IMR-90 (cell line): ENCODE measurements at regions not wholly inside any gene's neighbourhood (a gene's known extent, or its start where the extent isn't known, plus 50 kb on each side); places are given as distances from the start of the nearest gene placed in this dataset.

Source experiments
- ATAC-seq: fragments of 200-7000 bp; cut with Tn5 transposase; 2 replicates; pipeline ENCODE4 v1.9.1; 2020; ENCODE audit warnings: low read depth, mild to moderate bottlenecking, moderate library complexity
- BruUV-seq: library from RNA; stranded (reverse); fragments of 400-500 nt; replicated peaks from 2 replicates; lab custom pipeline; 2021; lab: Mats Ljungman, UMichigan
- CTCF ChIA-PET: fragments of 300-600 bp; formaldehyde crosslinking; extraction: SDS; loops from one replicate; lab custom pipeline; 2021; ENCODE audit warnings: antibody characterized with exemption; lab: Yijun Ruan, JAX
- POLR2A ChIA-PET: fragments of 300-600 bp; sonication (Branson Sonifier 250); formaldehyde crosslinking; loops from one replicate; lab custom pipeline; 2022; ENCODE audit warnings: antibody characterized with exemption; ENCODE audit not compliant: unreplicated experiment; lab: Charles Lee
- DNase-seq: peaks from one replicate; pipeline ENCODE4 v3.0.0; 2013
- H2AFZ ChIP-seq: replicated peaks from 2 replicates; pipeline ENCODE3; 2013; ENCODE audit warnings: low read length, mild to moderate bottlenecking; ENCODE audit not compliant: poor library complexity
- H2AK5ac ChIP-seq: 2 replicates; pipeline ENCODE4 v1.6.1; 2013; ENCODE audit warnings: low read depth, low read length, inconsistent platforms
- H2AK9ac ChIP-seq: replicated peaks from 2 replicates; pipeline ENCODE3; 2013; ENCODE audit warnings: mild to moderate bottlenecking, low read depth, low read length, moderate library complexity; ENCODE audit not compliant: poor library complexity
- H2BK120ac ChIP-seq: 2 replicates; pipeline ENCODE4 v1.6.1; 2013; ENCODE audit warnings: low read depth, low read length, inconsistent platforms
- H2BK15ac ChIP-seq: 3 replicates; pipeline ENCODE4 v1.6.1; 2013; ENCODE audit warnings: low read depth, low read length, inconsistent platforms
- H2BK20ac ChIP-seq: 2 replicates; pipeline ENCODE4 v1.6.1; 2013; ENCODE audit warnings: low read depth, mild to moderate bottlenecking, inconsistent platforms, low read length, moderate library complexity
- H2BK5ac ChIP-seq: 2 replicates; pipeline ENCODE4 v1.6.1; 2013; ENCODE audit warnings: mild to moderate bottlenecking, low read depth, low read length, inconsistent platforms; ENCODE audit not compliant: poor library complexity, severe bottlenecking
- H3K14ac ChIP-seq: replicated peaks from 2 replicates; pipeline ENCODE4 v1.6.1; 2013; ENCODE audit warnings: low read depth, low read length, inconsistent platforms
- H3K18ac ChIP-seq: 2 replicates; pipeline ENCODE4 v1.6.1; 2013; ENCODE audit warnings: low read depth, low read length, control low read depth
- H3K23ac ChIP-seq: 2 replicates; pipeline ENCODE4 v1.6.1; 2013; ENCODE audit warnings: low read depth, low read length, inconsistent platforms
- H3K27ac ChIP-seq: 2 replicates; pipeline ENCODE4 v1.5.1; 2013; ENCODE audit warnings: mild to moderate bottlenecking, control low read depth, low read length; ENCODE audit not compliant: insufficient read depth
- H3K27me3 ChIP-seq: 2 replicates; pipeline ENCODE4 v1.6.1; 2013; ENCODE audit warnings: low read length; ENCODE audit not compliant: control insufficient read depth, insufficient read depth
- H3K36me3 ChIP-seq: 2 replicates; pipeline ENCODE4 v1.6.1; 2013; ENCODE audit warnings: low read length, mixed read lengths; ENCODE audit not compliant: control insufficient read depth, insufficient read depth
- H3K4ac ChIP-seq: 2 replicates; pipeline ENCODE4 v1.6.1; 2013; ENCODE audit warnings: low read depth, low read length, inconsistent platforms
- H3K4me1 ChIP-seq: 2 replicates; pipeline ENCODE4 v1.6.1; 2013; ENCODE audit warnings: low read length, mixed read lengths; ENCODE audit not compliant: control insufficient read depth, insufficient read depth
- H3K4me2 ChIP-seq: 2 replicates; pipeline ENCODE4 v1.6.1; 2013; ENCODE audit warnings: low read depth, mild to moderate bottlenecking, control low read depth, low read length, moderate library complexity
- H3K4me3 ChIP-seq: 2 replicates; pipeline ENCODE4 v1.5.1; 2013; ENCODE audit warnings: low read depth, mild to moderate bottlenecking, control low read depth, low read length, moderate library complexity; ENCODE audit not compliant: insufficient read depth
- H3K56ac ChIP-seq: 2 replicates; pipeline ENCODE4 v1.6.1; 2013; ENCODE audit warnings: low read length, inconsistent platforms; ENCODE audit not compliant: insufficient read depth; ENCODE audit errors: extremely low read depth
- H3K79me1 ChIP-seq, 2 experiments: 2 replicates each; pipeline ENCODE4 v1.6.1; 2013; ENCODE audit warnings: low read length in 2 of 2, inconsistent platforms in 1 of 2, low read depth in 1 of 2
- H3K9ac ChIP-seq: 2 replicates; pipeline ENCODE4 v1.6.1; 2013; ENCODE audit warnings: low read depth, low read length, control low read depth
- H3K9me1 ChIP-seq: 2 replicates; pipeline ENCODE4 v1.6.1; 2013; ENCODE audit warnings: low read length, inconsistent platforms; ENCODE audit not compliant: insufficient read depth
- H3K9me3 ChIP-seq: 2 replicates; pipeline ENCODE4 v1.6.1; 2013; ENCODE audit warnings: low read length; ENCODE audit not compliant: control insufficient read depth, insufficient read depth
- H4K20me1 ChIP-seq: 2 replicates; pipeline ENCODE4 v1.6.1; 2013; ENCODE audit warnings: low read length, inconsistent platforms; ENCODE audit not compliant: insufficient read depth
- H4K5ac ChIP-seq: 2 replicates; pipeline ENCODE4 v1.6.1; 2013; ENCODE audit warnings: mild to moderate bottlenecking, low read depth, low read length, control low read depth
- H4K8ac ChIP-seq, 2 experiments: 2 replicates each; pipeline ENCODE4 v1.6.1; 2013; ENCODE audit warnings: low read depth in 2 of 2, low read length in 2 of 2, control low read depth in 1 of 2, inconsistent platforms in 1 of 2
- H4K91ac ChIP-seq: 2 replicates; pipeline ENCODE4 v1.6.1; 2013; ENCODE audit warnings: low read depth, low read length, inconsistent platforms; ENCODE audit not compliant: insufficient read depth
- FOS ChIP-seq: fragments of 150-350 bp; IDR thresholded peaks from 2 replicates; pipeline ENCODE4 v1.6.1; 2016; ENCODE audit warnings: low read depth, low read length
- NFE2L2 ChIP-seq: fragments of 150-350 bp; IDR thresholded peaks from 2 replicates; pipeline ENCODE4 v1.6.1; 2016; ENCODE audit warnings: low read depth, mild to moderate bottlenecking, low read length
- POLR2A ChIP-seq: IDR thresholded peaks from 2 replicates; pipeline ENCODE4 v1.6.1; 2012; ENCODE audit warnings: mild to moderate bottlenecking, low read depth, low read length
- RCOR1 ChIP-seq: IDR thresholded peaks from 2 replicates; pipeline ENCODE4 v1.6.1; 2012; ENCODE audit warnings: mild to moderate bottlenecking, low read length, improper control_type of control experiment; ENCODE audit not compliant: insufficient replicate concordance
- RFX5 ChIP-seq: IDR thresholded peaks from 2 replicates; pipeline ENCODE4 v1.8.0; 2012; ENCODE audit warnings: low read depth, mild to moderate bottlenecking, low read length, moderate library complexity
- dilution Hi-C: fragments of 300-500 bp; cut with HindIII; formaldehyde crosslinking; loops from one replicate; pipeline ENCODE4 v1.14.3; 2018; ENCODE audit warnings: low sequenced_read_pairs; ENCODE audit not compliant: unreplicated experiment
- in situ Hi-C: fragments of 300-500 bp; cut with MboI; formaldehyde crosslinking; loops from 3 replicates; pipeline ENCODE4 v1.14.3; 2019; ENCODE audit warnings: low sequenced_read_pairs, inconsistent platforms, mixed read lengths
- intact Hi-C: fragments of 100-400 bp; cut with micrococcal nuclease; formaldehyde crosslinking; loops from 2 replicates; pipeline ENCODE4 v1.10.0; 2022
- TF ChIP-seq, protein P1 (sequence below): conservative IDR thresholded peaks from 2 replicates; pipeline ENCODE4 v1.5.1; 2012; ENCODE audit warnings: mild to moderate bottlenecking, low read depth, low read length, improper control_type of control experiment

DNA sequence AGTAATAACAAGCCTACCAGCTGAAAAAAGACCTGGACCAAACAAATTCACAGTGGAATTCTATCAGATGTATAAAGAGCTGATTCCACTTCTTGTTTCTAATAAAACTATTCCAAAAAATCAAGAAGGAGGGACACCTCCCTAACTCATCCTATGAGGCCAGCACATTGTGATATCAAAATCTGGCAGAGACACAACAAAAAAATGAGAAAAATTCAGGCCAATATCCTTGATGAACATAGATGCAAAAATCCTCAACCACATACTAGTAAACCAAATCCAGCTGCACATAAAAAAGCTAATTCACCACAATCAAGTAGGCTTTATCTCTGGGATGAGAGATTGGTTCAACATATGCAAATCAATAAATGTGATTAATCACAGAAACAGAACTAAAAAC, 147.9 kb upstream of the NEIL3 start:
- no peak for ATAC-seq

More for the DNA sequence above, 147.9 kb upstream of the NEIL3 start:
- no peak for DNase-seq
- in situ Hi-C loops: no loop called here
- TF ChIP-seq, protein P1, sequence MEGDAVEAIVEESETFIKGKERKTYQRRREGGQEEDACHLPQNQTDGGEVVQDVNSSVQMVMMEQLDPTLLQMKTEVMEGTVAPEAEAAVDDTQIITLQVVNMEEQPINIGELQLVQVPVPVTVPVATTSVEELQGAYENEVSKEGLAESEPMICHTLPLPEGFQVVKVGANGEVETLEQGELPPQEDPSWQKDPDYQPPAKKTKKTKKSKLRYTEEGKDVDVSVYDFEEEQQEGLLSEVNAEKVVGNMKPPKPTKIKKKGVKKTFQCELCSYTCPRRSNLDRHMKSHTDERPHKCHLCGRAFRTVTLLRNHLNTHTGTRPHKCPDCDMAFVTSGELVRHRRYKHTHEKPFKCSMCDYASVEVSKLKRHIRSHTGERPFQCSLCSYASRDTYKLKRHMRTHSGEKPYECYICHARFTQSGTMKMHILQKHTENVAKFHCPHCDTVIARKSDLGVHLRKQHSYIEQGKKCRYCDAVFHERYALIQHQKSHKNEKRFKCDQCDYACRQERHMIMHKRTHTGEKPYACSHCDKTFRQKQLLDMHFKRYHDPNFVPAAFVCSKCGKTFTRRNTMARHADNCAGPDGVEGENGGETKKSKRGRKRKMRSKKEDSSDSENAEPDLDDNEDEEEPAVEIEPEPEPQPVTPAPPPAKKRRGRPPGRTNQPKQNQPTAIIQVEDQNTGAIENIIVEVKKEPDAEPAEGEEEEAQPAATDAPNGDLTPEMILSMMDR: no peak
- no peak for TF ChIP-seq RFX5
- TF ChIP-seq FOS: no peak
- no peak for TF ChIP-seq NFE2L2
- no peak for TF ChIP-seq RCOR1
- TF ChIP-seq POLR2A: no peak
- H3K4me3 ChIP-seq: no peak overlapping the region
- H3K14ac ChIP-seq: no peak overlapping the region
- H3K27me3 ChIP-seq: no peaks in the 10 kb centered on the region
- H4K8ac ChIP-seq: no peak overlapping the region
- H3K18ac ChIP-seq: no peak overlapping the region
- H3K79me1 ChIP-seq: no peaks in the 10 kb centered on the region
- no peak overlapping the region for H3K4me2 ChIP-seq
- no peaks in the 10 kb centered on the region for H3K9me1 ChIP-seq
- no peak overlapping the region for H2BK5ac ChIP-seq
- H4K20me1 ChIP-seq: no peaks in the 10 kb centered on the region
- H3K4ac ChIP-seq: no peak overlapping the region
- no peak overlapping the region for H3K9ac ChIP-seq
- BruUV-seq: no TSS peak
- H3K36me3 ChIP-seq: no peaks in the 10 kb centered on the region
- H2BK20ac ChIP-seq: no peak overlapping the region
- H3K4me1 ChIP-seq: no peaks in the 10 kb centered on the region
- H2BK120ac ChIP-seq: no peak overlapping the region
- H3K23ac ChIP-seq: no peak overlapping the region
- no peak overlapping the region for H2AK9ac ChIP-seq
- CTCF ChIA-PET: interaction anchor here (1.4 kb wide), 1 partner anchor 9 kb away, joined by 3 read pairs; no protein-coding TSS in a partner anchor
- dilution Hi-C loops: no loop called here
- no peak overlapping the region for H2BK15ac ChIP-seq
- H3K9me3 ChIP-seq: no peaks in the 10 kb centered on the region
- no peak overlapping the region for H3K56ac ChIP-seq
- H4K91ac ChIP-seq: no peak overlapping the region
- intact Hi-C loops: no loop called here
- POLR2A ChIA-PET: no interaction called here
- no peak overlapping the region for H4K5ac ChIP-seq
- H3K27ac ChIP-seq: no peak overlapping the region
- no peak overlapping the region for H2AK5ac ChIP-seq
- H2AFZ ChIP-seq: no peak overlapping the region
